IPS DF 19.7 (cell line): ENCODE measurements at regions not wholly inside any gene's neighbourhood (a gene's known extent, or its start where the extent isn't known, plus 50 kb on each side); places are given as distances from the start of the nearest gene placed in this dataset.

Source experiments
- DNase-seq: peaks from one replicate; pipeline ENCODE4 v3.0.0-alpha.2; 2013; ENCODE audit warnings: low read depth, low spot score

DNA sequence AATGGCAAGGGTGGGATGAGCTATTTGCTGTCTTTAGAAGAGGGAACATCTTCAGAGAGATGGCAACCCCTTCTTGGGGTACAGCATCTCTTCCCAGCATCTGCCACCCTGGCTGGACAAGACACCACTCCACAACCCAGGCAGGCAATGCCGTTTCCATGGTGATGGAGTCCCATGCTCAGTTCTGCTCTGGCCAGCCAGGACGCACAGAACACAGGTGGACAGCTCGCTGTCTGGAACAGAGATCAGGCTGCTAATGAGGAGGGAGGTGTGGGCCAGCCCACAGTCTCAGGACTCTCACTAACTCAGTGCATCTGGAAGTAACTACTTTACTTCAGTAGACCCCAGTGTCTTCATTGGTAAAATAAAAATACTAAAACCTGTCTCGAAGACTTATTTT lies 321.0 kb upstream of the CPEB2 start:
- DNase-seq = no peak

DNA sequence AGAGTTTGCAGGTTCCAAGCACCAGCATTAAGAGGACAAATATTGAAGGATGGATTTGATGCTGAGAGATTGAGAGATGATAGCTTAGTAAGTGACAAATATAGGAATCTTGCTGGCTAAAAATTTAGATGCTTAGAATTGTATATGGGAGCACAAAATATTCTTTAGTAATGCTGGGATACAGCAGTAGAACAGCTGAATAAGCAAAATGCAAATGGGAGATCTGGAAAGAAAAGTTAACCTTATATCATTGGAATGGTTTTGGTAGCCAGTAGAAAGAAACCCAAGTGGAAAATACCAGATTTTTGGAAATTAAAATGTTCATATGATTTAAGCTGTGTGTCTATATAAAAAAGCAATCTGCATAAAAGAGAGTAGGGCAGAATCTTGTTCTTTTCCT lies 308.6 kb upstream of the CPEB2 start:
- DNase-seq = no peak

DNA sequence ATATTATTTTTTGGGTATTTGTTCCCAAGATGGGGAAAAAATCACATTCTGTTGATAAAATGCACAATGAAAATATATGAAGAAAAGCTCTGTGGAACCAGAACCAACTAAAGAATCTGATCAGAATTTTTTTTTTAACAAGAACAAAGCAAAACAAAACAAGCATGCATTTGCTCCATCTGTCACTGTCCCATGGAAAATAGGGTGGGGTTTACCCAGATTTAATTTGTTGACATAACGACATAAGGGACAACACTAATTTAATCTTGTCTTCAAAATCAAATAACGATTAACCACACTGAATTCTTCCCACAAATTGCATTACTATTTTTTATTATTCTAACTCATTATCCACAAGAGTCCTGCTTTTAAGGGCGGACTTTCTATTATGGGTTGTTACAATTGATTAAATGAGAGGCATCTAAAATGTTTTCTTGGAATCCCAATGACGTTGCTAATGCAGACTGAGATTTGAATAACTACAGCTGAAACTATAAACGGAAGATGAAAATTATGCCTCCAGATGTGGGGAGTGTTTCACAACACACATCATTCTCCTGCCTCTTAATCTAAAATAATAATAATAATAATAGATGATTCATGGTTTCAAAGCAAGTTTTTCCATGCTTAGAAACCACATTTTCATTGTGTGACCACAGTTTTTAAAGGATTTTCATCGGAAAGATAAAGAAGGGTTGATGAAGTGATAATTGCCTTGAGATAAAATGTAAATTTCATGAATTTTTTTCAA lies 307.0 kb upstream of the CPEB2 start:
- no peak for DNase-seq

- no peak for DNase-seq
Measured at GRCh38 chr4:14700083-14700482, 302.2 kb upstream of the CPEB2 start.

DNA sequence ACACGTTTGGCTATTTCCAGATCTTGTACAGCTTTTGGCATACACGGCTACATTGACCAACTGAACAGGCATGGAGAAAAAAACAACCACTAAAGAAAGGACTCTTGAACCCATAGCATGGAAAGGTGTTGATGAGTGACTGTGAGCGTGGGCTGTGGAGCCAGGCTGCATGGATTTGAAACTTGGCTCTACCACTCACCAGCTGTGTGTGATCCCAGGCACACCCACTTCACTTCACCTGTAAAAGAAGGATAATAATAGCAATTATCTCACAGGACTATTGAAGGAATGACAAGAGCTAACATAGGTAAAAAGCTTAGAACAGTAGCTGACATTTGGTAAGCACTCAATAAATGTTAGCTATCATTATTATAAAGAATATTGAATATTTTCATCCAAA lies 301.7 kb upstream of the CPEB2 start:
- no peak for DNase-seq

DNA sequence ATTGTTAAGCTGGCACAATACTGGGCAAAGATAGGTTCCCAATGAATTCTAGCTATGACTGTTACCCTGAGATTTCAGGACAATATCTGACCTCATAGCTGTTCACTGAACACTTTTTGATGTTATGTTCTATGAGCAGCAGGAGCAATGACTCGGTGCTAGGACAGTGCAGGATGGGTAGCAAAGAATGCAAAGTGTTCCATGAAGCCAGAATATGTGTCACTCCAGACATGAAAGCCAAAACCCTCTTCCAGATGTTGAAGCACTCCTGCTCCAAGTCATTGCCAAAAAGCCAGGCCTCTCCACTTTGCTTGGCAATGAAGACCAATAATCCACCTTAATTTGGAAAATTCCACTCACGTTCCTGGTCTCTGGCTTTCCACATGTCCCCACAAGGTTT lies 300.9 kb upstream of the CPEB2 start:
- no peak for DNase-seq

GRCh38 chr4:14701896-14702295 lies 300.4 kb upstream of the CPEB2 start:
- no peak for DNase-seq

DNA sequence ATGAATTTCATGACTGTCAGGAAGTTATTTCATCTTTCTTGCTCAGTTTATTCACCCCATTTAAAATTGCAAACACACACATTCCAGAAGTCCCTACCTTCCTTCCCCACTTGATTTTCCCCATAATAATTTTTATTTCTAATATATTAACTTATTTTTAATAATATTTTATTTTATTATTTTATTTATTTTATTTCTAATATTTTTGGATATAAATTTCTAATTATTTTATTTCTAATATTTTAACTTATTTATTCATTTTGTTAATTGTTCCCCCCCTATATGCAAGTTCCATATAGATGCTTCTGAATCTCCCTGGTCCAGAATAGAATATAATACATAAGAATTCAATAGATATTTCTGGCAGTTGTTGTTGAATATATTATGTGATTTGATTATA lies 293.7 kb upstream of the CPEB2 start:
- DNase-seq = no peak

GRCh38 chr4:14711259-14711658 lies 291.0 kb upstream of the CPEB2 start:
- DNase-seq = no peak

- DNase-seq = no peak
Measured at GRCh38 chr4:14716691-14717090, 285.6 kb upstream of the CPEB2 start.

DNA sequence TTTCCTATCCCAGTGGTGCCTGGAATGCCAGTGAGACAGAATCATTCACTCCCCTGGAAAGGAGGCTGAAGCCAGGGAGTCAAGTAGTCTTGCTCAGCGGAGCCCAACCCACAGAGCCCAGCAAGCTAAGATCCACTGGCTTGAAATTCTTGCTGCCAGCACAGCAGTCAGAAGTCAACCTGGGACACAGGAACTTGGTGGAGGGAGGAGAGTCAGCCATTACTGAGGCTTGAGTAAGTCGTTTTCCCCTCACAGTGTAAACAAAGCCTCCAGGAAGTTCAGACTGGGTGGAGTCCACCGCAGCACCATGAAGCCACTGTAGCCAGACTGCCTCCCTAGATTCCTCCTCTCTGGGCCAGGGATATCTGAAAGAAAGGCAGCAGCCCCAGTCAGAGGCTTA lies 283.2 kb upstream of the CPEB2 start:
- DNase-seq = no peak

- no peak for DNase-seq
Measured at GRCh38 chr4:14726441-14726840, 275.8 kb upstream of the CPEB2 start.

GRCh38 chr4:14726877-14727361 lies 275.4 kb upstream of the CPEB2 start:
- DNase-seq = no peak

GRCh38 chr4:14729282-14730000 lies 272.8 kb upstream of the CPEB2 start:
- DNase-seq = no peak

GRCh38 chr4:14742054-14742453 lies 260.2 kb upstream of the CPEB2 start:
- no peak for DNase-seq

DNA sequence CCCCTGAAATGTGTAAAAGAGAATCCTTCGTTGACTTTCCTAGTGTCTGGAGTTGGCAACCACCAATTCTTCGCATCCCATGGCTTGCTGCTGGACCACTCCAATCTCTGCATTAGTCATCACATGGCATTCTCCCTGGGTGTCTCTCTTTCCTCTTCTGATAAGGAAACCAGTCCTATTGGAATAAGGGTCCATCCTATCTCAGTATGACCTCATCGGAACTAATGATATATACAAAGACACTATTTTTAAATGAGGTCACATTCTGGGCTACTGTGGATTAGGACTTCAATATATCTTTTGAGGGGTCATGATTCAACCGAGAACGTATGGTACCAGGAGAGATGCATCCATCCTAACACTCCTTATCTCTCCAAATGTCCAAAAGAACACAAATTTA lies 259.1 kb upstream of the CPEB2 start:
- no peak for DNase-seq

DNA sequence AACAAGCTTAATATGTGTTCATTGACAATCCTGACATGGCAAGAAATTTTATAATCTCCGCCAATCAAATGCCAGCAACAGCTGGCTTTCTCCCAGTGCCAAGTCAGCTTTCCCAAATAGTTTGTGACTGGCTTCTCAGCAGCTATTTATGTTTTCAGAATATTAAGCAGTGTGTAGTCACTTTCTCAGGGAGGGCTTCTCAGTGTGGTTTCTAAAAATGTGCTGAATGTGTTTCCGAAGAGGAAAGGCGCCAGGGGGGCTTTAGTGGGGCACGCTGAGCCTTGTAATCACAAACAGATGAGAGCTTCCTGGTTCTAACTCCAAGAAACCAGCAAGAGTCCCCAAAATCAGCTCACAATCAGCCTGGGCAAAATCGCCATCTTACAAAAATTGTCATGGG lies 258.7 kb upstream of the CPEB2 start:
- no peak for DNase-seq

DNA sequence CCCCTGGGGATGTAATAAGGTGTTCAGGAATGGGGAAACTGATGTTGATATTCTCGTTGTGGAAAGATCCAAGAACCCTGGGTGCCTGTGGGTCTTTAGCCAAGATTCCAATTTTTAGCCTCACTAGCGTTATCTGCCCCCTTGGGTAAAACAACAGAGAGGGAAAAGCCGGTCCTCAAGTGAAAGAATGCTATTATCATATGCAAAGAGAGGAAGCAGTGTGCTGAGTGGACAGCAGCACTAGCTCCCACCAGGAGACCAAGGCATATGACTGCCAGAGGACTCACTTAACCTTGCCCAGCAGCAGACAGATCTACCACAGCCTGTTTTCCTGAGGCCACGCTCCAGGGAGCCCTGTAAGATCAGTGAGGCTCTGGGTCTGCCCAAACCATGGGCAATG lies 257.9 kb upstream of the CPEB2 start:
- no peak for DNase-seq

DNA sequence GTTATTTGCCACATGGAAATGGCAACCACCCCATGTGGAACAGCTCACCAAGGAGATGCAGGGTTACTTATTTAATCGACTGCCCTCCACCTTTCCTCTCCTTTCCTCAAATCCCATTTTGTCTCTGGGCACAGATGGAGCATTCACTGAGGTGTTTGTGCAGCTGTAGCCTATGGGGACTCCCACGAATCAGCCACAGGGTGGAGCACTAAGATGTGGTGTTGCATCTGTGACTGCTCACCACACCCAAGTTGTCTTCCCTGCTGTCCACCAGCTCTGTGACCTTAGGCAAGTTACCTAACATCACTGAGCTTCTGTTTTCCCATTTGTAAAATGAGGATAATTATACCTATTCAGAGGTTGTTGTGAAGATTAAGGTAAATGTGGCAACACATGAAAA lies 252.4 kb upstream of the CPEB2 start:
- DNase-seq = no peak

DNA sequence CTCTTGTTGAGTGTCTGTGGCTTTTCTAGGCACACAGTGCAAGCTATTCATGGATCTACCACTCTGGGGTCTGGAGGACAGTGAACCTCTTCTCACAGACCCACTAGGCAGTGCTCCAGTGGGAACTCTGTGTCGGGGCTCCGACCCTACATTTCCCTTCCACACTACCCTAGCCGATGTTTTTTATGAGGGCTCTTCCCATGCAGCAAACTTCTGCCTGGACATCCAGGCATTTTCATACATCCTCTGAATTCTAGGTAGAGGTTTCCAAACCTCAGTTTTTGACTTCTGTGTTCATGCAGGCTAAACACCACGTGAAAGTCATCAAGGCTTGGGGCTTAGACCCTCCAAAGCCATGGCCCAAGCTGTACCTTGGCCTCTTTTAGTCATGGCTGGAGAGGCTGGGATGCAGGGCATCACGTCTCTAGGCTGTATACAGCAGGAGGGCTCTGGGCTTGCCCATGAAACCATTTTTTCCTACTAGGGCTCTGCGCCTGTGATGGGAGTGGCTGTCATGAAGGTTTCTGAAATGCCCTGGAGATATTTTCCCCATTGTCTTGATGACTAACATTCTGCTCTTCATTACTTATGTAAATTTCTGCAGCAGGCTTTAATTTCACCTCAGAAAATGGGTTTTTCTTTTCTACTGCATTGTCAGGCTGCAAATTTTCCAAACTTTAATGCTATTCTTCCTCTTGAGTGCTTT lies 249.8 kb upstream of the CPEB2 start:
- DNase-seq = no peak

- no peak for DNase-seq
Measured at GRCh38 chr4:14767142-14767541, 235.1 kb upstream of the CPEB2 start.

DNA sequence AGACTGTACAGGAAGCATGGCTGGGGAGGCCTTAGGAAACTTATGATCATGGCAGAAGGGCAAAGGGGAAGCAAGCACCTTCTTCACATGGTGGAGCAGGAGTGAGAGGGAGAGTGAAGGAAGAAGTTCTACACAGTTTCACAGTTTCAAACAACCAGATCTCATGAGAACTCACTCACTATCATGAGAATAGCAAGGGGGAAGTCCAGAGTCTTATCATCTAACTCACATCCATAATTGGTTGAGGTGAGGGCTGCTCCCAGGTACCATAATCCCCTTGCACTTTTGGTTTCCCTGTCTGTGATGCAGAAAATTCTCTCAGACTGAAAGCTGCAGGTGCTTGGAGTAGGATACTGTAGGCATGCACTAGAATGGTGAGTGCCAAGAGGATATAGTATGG lies 233.8 kb upstream of the CPEB2 start:
- DNase-seq = no peak

DNA sequence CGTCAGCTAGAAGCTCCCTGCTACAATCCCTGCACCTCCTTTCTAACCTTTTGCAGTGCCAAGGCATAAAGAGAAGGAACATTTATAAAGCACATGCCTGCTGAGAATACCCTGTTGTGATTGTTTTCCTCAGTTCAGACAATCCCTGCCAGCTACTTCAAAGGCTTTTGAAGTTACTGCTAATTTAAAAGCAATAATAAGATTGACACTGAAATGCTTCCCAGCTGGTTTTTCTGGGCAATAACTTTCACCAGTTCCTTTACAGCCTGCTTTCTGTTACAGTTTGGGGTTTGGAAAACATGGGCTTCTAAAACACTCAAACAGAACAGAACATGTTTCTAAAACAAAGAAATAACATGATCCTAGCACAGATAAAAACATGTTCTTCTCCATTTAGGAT lies 232.3 kb upstream of the CPEB2 start:
- no peak for DNase-seq
